GM18858 (cell line): ENCODE measurements at regions not wholly inside any gene's neighbourhood (a gene's known extent, or its start where the extent isn't known, plus 50 kb on each side); places are given as distances from the start of the nearest gene placed in this dataset.

Experiments
- ATAC-seq: cut with Tn5 transposase; IDR thresholded peaks from one replicate; pipeline ENCODE4 v1.9.1; 2021; ENCODE audit not compliant: unreplicated experiment

DNA sequence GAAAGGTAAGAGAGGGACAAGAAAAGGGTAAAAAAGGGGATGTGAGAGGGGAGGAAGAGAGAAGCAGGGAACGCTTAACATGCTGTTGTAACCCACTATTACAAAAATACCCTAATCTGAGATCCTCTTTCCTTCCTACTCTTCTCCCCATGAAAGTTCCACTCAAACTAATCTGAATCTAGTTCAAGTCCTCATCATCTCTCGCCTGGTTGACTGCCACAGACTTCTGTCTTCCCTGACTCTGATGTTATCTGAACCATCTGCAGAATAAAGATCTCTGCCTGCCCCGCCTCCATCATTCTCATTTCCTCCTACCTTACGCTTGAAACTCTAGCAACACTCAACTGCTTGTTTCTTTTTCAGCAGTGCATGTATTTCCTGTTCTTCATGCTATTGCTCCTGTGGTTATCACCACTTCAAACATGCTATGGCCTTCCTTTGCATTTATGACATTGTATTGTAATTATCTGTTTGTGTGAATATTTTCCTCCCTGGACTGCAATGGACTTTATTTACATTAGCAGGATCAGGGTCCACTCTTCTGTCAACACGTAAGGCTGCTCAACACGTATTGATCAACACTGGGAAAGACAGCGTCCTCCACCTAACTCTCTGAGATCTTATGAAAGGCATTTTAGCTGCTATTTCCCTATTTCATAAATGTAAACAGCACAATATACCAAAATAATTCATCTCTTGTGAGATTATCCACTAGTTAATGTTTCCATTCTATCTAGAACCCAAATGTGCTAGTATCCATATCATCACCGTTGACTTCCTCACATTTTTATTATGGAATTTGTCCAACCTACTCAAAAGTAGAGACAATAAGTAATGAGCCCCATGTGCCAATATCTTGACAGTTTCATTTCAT, 215.5 kb upstream of the USP25 start:
- ATAC-seq: peak; percentile 99

DNA sequence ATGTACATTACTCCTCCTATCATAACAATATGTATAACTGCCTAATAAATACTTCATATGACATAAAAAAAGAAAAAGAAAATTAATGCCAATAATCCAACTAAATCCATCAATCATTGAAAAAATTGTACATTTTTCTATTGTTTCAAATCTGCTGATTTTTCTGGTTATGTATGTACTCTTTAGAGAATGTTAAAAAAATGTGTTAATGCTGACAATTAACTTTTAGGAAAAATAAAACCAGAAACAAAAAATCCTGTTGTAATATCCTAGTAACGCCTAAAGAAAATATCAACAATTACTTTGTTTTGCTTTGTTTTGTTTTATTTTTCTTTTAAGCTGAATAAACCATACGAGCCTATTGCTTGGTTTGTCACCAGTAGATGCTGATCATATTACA, 213.9 kb upstream of the USP25 start:
- no peak for ATAC-seq

DNA sequence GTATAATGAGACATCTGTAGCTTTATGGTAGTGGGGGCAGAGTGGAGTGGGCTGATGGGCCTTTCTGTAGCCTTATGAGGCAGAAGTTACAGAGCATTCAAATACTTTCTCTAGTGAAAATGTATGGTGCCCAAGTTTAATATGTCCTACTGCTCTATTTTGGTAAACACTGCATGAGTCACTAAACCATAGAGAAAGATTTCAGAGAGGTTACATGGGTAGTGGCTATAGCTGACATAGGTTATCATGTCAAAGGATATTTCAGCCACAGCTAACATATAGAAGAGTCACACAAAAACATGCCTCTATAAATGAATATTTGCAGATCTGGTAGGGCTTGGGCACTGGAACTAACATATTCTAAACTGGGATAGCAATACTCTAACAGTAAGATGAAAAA, 212.4 kb upstream of the USP25 start:
- ATAC-seq: no peak

DNA sequence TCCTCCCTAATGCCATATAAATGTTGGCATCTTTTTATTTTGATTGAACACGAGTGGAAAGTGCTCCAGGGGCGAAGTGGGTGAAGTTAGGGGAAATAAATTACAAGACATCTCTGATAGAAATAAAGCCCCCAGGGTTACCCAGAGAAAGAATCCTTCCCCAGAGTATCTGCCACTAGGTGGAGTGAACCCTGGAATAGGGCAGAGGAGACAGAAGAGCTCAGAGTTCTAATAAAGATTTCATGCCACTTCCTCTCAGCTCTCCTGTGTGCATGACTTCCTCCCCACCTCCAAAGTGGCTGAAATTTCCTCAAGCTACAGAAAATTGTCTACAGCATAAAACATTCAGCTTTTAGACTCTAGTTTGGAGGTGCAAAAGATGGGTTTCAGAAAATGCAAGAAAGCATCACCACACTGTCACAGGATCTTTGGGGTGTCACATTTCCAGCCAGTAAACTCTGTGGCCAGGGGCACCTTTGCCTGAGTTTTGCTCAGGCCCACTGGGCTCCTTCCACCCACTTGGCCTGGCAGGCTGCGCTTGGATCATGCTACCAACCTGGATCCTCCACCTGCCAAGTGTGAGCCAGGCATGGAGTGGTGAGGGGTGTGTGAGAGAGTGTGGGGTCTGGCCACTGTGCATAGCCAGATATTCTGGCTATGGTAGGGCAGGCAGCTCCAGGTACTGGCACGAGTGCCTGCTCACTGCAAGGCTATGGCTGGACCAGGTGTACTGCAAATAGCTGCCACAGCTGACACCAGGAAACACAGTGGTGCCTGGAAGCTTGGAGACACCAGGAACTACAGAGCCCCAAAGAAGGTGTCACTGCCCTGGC, 208.8 kb upstream of the USP25 start:
- ATAC-seq: no peak

DNA sequence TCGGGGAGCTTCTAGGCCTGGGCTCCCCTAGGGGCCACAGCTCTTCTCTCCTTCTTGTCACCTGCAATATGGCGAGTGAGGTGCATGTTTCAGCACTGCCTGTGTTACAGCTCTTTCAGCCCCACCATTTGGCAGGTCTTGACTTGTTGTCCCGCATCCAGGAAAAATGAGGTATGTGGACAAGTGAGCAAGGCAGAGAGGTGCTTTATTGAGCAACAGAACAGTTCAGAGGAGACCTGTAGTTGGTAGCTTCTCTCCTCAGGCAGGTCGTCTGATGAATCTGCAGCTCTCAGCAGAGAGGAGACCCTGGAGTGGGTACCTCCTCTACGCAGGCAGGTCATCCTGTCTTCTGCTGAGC, 208.2 kb upstream of the USP25 start:
- no peak for ATAC-seq

DNA sequence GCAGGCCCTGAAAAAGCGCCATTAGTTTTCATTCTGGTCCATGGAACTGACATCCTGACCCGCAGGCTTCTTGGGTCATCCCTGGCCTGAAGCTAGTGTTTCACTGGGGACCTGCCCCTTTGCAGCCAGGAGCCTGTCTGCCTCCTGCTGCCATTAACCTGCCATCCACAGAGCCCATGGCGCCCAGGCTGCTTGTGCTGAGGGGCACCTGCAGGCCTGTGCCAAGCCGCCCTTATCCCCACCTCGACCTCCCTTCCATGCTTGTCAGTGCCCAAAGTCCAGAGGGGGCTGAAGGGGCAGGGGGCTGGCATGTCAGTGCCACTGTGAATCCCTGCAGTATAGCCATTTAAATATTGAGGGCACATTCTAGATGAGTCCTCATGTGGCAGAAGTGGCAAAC, 207.6 kb upstream of the USP25 start:
- no peak for ATAC-seq

DNA sequence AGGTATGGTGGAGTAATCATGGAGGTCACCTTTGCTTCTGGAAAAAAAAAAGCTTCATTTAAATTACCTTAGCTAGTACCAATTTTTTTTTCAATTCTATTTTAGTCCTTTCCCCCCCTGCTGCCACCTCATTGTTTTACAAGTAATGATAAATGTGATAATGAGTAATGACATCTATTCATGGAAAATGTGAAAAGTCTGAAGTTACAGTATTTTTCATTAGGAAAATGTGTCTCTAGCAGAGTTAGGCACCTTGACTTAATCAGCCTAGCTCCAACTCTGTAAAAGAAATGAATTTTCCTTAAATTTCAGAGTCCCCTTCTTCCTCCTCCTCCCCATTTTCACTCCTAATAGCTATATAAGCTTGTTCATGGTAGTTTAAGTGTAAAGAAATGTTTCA, 204.9 kb upstream of the USP25 start:
- no peak for ATAC-seq

DNA sequence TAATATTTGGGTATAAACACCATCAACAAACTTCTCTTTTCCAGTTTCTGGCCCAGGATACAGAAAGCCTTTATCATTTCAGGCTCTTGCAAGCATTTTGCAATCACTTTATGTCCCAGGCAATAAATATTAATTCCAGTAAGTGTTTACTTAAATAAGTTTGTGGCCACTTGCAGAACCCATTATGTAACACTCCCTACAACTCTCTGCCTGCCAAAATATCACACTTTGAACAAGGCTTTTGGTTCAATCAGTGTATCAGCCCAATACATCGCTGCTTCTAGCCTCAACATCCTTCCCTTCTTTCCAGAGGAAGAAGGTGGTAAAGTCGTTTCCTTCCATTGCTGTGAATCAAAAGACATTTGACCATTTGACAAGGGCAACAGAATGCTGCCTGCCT, 203.0 kb upstream of the USP25 start:
- ATAC-seq: no peak

DNA sequence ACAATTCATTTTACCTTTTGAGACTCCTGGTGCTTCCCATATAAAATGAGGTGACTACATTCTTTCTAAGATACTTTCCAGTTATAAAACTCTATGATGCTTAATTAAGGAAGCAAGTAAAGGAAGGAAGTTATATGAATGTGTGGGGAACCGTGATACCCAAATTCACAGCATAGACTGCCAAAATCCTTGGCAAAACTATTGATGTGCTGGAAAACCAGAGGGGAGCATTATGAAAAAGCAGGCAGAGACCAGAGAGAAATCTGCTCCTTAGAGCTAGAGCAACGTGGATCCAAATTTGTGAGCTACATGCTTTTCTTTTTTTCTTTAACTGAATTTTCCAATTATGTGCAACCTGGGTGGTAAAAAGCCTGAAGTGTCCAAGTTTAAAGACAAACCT, 201.4 kb upstream of the USP25 start:
- ATAC-seq: no peak

DNA sequence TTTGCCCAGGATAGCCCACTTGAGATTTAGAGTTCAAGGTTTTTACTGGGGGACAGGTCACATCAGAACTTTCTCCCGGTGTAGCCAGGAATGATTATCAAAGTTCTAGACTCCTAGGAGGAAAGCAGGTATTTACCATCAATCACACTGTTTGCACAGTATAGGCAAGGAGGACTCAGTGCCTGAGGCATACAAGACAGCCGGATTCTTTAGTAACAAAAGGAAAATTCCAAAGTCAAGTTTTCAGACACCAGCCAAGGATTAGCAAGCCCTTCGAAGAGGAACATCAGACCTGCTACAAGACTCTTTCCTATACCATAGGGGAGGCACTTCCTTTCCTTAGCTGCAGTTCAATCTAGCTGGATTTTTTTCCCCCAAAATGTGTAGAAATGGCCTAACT, 197.8 kb upstream of the USP25 start:
- ATAC-seq: no peak

DNA sequence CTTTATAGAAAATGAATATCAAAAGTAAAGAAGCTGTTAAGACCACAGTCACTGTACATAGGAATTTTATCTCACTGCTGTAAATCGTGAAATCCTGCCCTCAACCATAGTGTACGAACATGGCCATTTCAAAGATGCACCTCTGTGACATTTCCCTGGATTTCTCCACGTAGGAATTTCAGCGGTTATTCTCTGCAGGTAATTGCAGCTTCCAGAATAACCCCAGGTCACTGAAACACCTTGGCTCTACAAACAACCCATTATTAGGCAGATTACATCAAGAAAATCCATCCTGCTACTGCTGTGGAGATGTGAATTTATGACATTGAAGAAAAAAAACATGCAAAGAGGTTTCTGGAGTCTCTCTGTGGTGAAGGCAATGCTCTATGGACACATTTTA, 196.2 kb upstream of the USP25 start:
- ATAC-seq: no peak

DNA sequence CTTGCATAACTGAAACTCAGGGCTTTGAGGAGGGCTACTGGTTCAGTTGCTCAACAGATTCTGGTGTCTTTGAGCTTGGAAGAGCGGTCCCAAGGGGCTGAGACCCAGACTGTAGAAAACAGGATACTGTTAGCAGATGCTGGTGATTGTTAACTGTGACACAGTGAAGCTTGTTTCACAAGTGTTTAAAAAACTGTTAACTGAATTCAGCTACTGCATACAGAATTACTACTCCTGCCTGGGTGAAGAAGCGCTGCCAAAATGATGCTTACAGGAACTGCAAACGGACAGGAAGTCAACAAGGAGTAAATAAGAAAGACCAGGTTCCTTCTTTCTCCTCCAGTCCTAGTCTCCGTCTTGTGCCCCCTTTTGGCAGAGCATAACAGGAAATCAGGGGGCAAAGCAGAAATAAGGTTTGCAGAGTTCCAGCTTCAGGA, 195.3 kb upstream of the USP25 start:
- no peak for ATAC-seq

DNA sequence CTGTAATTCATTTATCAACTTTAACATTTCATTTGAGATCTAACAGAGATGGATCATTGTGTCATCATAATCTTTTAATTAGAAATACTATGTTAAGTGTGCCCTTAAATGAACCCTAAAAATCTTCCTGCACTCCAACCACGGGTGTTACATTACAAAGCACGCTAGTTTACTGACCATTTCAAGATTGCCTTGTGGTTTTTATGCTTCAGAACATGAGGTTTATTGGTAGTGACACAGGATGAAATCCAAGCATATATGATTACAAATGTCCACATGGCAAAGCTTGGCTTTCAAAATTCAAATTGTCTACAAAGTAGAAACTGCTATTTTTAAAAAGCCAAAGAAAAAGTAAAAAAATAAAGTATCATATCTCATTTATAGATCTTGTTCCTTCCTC, 190.4 kb upstream of the USP25 start:
- ATAC-seq: no peak

DNA sequence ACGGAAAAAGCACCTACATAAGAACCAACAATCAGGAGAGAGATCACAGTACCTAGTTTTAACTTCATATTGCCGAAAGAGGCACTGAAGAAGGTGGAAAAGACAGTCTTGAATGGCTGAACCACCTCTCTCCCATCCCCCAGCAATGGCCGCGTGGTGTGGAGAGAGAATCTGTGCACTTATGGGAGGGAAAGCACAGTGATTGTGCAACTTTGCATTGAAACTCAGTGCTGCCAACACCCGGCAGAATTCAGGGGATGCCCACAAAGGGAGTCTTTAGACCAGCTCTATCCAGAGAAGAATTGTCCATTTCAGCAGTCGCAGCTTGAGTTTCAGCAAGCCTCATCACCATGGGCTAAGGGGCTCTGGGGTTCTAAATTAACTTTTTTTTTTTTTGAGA, 186.3 kb upstream of the USP25 start:
- no peak for ATAC-seq

DNA sequence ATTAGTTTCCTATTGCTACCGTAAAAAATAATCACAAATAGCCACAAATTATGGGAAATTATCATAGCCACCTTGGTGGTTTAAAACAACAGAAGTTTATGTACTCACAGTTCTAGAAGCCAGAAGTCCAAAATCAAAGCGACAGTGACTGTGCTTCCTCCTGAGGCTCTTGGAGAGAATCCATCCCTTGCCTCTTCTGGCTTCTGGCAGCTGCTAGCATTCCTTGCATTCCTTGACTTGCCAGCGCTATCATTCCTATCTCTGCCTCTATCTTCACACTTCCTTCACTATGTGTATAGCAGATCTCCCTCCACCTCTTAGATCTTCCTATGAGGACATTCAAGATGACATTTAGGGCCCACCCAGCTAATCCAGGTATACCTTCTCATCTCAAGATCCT, 180.1 kb upstream of the USP25 start:
- ATAC-seq: no peak

DNA sequence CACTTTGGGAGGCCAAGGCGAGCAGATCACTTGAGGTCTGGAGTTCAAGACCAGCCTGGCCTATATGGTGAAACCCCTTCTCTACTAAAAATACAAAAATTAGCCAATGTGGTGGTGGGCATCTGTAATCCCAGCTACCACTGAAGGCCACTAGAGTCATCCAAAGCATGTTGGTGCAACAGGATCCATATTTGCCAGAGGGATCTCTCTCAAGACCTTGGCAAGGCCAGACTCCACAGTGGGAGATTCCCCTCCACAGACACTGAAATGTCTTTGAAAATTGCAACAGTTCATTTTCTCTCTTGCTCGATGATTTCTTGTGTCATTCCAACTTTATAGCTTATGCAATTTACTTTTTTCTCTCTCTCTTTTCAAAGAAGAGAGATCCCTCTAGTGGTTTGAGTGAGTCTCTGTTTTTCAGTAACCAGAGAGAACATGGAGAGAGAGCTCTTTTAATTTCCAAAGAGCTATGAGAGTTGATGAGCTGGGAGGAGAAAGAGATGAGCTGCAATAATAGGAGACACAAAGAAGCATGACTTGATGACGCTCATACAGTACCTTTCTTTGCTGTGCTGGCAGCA, 176.8 kb upstream of the USP25 start:
- no peak for ATAC-seq

DNA sequence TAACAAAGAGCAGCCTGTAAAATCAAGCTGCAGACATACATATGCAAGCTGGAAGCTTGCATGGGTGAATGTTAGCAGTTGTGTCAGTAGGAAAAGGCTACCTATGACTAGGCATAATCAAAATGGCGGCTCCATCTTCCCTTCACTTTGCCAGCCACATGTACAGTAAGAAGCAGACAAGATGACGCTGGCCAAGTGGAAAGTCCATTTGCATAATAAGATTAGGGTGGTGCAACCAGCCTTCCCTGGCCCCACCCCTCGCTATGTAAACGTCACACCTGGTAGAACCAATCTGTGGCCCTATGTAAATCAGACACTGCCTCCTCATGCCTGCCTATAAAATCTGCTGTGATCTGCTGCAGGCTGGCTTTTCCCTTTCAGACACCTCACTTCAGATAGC, 171.9 kb upstream of the USP25 start:
- no peak for ATAC-seq

DNA sequence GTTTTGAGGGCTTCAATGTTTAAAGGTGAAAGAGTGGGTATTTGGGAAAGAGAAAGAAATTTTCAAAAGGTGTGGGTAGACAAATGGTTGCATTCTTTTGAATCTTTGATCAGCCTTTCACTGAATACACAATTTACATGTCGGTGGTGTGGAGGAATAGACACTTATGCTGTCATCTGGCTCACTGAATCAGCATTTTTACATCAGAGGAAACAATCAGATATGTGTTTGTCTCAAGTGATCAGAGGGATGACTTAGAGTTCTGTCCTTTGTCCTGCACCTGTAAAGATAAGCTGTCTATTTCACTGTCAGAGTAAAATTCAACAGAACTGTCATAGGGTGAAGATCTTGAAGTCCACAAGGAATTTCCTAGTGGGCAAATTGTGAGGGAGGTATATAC, 170.9 kb upstream of the USP25 start:
- no peak for ATAC-seq

DNA sequence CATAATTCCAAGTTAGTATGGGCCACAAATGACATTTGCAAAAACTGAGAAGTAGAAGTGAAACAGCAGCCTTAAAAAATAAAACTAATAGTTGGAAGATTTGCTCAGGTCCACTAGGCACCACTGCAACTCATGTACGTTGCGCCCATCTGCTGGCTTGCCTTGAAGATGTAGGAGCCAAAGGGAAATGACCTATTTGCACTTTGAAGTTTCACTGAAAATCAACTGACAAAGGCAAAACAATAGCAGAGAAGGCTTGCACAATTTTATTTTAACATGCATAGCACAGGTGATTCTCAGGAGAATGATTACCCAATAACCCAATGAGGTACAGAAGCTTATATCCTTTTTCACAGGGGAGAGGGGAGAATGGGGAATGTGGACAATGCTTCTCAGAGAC, 170.1 kb upstream of the USP25 start:
- ATAC-seq: no peak

DNA sequence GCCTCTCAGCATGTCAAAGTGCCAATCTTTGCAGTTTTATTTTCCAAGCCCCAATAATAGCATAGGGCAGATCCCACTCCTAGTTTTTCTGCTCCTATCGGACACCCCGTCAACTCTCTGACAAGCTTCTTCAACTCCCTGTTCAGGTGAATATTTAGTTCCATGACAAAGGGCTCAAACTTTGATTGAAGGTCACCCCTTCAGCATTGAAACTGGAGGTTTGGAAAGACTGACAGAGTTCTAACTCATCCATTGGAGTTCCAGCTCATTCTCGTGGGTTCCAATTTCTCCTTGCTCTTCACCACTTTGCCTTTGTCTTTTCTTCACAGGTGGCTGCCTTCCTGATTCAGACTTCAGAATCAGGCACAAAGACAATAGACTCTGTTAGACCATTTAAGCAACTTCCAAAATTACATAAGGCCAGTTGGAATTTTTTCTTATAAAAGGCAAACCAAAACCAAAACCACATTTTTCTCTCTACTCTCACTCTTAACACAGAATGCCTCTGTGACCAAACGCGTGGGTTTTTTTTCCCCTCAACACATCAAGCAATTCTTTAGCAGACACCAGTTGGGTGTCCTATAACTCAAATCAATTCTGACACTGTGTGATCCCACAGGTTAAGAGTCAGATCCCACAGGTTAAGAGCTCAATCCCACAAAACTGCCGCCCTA, 169.3 kb upstream of the USP25 start:
- ATAC-seq: no peak

DNA sequence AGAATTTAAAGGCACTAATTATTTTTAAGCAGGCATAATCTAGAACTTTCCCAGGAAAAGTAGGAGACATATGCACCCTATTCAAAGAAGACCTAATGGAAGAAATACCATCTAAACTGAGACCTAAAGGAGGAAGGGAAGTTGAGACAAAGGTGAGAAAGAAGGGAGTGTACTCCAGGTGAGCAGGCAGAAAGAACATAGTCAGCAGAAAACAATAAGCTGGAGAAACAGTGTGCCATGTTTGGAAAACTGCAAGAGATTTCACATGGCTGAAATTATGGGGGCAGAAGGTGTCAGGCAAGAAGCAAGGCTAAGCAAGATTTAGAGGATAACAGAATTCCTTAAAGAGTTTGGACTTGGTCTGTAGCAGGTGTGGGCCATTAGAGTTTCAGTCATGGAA, 167.0 kb upstream of the USP25 start:
- ATAC-seq: no peak

DNA sequence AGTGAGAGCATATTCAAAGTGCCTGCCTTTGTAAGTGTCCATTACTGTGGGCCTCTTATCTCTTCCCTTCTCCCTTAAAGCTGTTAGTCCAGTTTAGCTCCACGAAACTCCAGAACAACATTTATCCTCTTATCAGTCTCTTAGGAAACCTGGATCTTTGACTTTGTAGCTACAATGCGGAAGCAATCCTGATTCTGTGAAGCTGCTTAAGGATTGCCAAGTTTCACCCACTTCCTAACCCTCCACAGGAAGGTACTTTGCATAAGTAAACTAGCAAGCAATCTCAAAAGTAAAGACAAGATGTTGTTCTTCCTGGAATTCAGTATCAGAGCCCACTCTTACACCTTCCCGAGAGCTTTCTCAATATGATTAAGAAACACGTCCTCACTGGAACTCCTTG, 164.9 kb upstream of the USP25 start:
- no peak for ATAC-seq
